ENCODE measurements at regions not wholly inside any gene's neighbourhood (a gene's known extent, or its start where the extent isn't known, plus 50 kb on each side); places are given as distances from the start of the nearest gene placed in this dataset.
"Not testable (repeated sequence)": the region's sequence is repeated elsewhere in the genome, so short reads cannot be mapped to it uniquely, and the experiment has no call there.

DNA sequence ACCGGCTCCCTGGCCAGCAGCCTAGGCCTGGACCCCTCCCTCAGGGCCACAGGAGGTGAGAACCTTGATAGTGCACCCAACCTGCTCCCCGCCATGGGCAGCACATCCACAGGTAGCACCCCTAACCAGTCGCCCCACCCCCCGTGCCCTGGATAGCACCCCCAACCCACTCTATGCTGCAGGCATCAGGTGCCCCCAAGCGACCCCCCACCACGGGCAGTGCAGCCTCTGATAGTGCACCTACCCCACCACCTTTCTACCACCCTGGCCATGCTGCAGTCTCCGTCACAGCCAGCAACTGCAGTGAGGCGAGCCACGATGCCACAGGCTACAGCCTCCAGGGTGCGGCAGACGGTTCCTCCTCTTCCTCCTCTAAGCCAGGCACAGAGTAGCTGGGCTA lies 55.6 kb downstream of the SOWAHC start:
- no peak for DNase-seq (ENCODE audit: low read depth)

DNA sequence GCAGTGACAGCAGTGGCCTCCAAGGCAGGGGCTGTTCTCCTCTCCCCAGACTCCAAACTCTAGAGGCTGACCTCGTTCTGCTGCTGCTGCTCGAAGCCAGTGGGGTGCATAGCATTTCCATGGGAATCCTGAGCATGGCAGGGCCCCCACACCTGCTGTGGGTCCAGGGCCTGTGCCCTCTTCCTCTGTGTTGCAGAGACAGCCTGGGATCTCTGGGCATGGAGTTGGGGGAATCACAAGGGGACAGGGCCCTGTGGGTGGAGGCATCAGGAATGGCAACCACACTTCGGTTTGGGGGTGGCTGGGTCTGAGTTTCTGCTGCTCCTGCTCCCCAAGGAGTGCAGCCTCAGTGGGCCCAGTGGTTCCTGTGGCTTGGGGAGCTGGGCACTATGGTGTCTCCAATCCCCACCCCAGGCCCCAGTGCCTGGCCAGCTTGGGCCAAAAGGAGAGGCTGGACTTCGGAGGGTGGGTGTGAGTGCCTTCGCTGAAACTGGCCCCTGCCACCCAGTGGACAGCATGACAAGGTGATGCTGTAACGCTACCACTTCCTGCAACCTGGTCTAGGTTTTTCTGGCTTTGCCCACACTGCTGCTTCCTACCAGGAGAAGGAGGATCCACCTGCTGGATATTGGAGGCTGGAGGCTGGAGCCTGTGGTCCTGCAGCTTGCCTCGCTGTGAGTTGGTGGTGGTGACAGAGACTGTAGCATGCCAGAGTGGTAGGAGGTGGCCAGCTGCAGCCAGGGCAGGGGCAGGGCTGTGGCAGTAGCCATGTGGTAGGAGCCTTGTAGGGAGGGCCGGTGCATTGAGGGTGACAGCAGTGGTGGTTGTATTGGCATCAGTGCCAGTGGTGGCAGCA lies 56.6 kb downstream of the SOWAHC start:
- DNase-seq (ENCODE audit: low read depth) = no peak

DNA sequence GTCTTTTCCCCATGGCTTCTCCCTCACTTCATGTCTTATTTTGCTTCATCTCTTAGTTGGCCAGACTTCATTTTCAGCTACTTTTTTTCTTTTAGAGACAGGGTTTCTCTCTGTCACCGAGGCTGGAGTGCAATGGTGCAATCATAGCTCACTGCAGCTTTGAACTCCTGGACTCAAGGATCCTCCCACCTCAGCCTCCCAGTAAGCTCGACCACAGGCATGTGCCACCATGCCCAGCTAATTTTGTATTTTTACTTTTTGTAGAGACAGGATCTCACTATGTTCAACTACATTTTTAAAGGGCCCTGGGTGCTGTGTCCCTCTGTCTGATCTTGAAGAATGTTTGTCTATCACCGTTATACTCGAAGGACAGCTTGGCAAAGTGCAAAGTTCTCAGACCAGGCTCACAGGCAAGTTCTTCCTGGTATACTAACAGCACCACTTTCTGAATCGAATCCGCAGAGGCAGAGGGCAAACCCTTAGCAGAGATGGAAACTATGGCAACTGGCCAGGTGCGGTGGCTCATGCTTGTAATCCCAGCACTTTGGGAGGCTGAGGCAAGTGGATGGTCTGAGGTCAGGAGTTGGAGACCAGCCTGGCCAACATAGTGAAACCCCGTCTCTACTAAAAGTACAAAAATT lies 60.9 kb downstream of the SOWAHC start:
- no peak for DNase-seq (ENCODE audit: low read depth)

DNA sequence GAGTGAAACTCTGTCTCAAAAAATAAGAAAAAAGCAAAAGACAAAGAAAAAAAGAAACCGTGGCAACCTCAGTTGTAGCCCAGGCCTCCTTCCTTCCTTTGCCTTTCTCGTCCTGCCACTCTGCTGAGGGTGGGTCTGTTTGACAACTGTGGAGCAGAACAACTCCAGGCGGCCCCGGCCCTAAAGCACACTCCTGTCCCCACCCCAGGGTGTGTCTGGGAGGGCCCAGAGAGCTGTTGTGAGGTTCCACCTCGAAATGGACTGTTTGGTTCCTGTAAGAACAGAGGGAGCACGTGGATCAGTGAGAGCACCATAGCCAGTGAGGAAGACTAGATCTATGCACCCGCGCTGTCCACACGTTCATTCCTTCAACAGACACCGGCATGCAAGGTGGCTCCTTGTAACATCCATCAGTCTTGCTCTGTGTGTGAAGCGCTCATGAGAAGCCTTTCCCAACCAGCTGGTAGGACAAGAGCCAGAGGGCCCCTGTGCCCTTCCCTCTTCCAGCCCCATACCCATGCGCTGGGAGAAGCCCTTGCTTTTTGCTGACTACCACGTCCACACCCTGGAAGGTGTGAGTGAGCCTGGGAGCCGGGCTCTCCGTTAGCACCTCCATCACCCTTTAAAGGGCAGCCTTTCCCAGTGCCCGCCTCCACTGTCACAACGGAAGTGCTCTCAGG lies 61.6 kb downstream of the SOWAHC start:
- no peak for DNase-seq (ENCODE audit: low read depth)

DNA sequence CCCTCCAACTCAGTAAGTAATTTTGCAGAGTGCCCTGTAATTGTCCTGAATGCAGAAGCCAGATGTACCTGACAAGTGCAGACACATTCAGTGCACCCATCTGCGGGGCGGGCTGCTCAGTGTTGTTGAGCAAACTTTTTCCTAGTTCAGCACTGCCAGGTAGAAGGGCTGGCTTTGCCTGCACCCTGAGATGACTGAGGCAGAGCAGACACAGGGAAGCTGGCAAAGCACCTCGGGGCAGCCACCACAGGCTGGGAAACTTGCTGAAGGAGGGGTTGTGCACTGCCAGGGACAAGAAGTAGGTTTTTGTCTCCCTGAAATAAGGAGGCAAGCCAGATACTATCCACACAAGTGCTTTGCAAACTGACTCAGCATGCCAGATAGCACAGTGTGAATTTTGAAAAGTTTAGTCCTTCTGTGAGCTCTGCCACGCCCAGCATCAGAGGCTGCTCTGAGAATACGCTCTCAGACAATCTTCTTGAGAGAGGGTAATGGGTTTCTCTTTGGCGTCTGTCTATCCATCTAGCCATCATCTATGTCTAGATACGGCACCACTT lies 62.3 kb downstream of the SOWAHC start:
- DNase-seq (ENCODE audit: low read depth) = no peak

DNA sequence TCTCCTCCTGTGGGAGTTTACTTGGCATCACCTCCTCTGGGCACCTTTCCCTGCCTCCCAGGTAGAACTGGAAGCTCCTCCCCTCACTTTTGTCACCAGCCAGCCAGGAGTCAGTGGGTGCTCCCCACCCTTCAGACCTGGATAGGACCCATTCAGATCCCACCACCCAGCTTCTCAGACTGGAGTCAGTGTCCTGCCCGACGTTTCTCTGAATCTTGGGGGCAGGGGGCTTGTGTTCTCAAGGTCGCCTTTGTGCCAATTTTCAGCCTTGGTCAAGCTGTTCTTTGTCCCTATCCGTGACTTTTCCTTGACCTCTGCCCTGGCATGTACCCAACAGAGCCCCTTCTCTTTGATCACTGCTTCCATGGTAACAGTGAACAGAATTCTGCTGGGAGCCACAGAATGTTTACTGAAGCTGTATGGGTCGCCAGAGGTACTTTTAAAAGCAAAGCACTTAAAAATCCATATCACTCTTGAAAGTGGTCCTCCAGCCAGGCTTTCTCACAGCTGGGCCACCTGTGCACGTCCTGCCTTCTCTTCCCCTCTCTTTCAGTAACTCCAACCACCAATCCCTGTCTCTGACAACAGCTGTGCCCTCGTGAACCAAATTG lies 63.1 kb downstream of the SOWAHC start:
- not testable (repeated sequence) for DNase-seq (ENCODE audit: low read depth)

DNA sequence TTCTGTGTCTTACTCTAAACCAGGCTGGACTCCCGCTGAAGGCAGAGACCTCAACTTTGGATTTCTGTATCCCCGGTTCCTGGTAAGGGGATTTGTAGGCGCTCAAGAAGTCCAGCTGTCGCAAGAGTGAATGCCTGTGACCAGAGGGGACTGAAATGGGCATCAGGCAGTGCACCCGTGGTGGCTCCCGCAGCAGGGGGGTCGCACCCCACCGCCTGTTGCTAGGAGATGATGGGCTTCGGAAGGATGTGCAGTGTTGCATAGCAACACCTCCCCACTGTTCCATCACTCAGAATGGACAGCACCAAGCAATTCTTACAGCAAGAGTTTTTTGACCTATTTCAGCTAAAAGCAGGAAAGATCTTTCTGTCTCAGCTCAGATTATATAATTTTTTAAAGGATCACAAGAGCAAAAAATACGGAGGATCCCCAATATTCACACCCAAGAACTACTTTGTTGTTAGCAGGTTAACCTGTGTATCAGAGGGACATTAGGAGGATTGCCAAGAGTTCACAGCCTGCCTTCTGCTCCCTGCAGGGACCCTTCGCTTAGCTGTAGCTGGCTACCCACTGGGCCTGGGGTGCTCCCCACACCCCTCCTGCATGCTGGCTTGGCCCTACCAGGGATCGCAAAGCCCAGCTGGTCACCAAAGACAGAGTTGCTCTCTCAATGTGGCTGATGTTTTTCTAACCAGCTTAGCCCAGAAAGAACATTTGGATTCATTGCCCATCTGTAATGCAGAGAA lies 63.8 kb downstream of the SOWAHC start:
- DNase-seq (ENCODE audit: low read depth) = no peak

DNA sequence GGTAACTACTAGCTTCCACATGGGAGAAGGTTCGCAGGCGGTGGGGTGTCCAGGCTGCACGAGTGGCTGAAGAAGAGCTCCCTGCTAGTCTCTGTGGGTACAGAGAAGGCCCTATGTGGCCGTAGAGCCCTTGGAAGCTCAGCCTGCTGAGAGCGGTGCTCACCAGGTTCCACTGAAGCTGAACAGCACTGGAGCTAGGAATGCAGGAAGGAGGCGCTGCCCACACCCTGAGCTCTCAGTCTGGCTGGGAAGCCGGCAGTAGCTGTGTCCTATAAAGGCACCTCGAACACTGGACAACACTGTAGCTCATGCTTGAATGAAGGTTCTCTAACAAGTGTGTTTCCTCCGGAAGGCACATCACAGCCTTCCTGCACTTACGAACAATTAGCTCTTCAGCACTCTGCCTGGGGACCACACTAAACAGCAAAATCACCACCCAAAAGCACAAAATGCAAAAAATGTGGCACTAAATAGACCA lies 64.6 kb downstream of the SOWAHC start:
- not testable (repeated sequence) for DNase-seq (ENCODE audit: low read depth)

DNA sequence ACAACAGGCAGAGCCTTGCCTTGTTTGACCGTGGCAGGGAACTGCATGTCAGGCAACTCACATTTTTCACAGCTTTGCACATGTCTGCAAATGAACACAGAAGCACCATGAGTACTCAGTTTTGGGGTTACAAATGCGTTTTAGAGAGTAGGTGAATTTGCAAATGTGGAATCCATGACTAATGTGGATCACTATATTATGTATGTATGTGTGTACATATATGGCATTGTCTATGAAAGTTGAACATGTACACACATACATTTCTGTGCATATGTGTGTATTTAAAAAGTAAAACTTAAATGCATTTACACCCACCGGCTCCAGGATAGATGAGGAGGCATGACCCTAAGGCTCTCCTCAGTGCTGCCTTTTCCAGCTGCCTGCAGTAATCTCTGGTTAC lies 65.1 kb downstream of the SOWAHC start:
- no peak for DNase-seq (ENCODE audit: low read depth)

DNA sequence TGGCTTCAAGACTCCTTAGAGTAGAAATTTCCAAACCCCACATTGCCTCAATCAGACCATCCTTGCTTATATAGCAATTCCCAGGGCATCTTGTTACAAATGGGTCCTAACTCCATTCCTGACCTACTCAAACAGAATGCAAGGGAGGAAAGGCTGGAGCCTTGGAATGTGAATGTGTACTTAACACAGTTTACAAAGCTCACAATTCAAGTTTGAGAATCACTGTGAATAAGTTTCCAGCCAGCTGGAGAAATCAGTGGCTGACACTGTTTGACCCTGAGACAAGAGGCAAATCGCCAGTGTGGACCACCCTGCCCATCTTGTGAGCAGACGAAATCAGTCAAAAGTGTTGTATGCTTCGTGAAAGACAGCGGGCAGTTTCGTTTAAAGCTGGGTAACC lies 65.5 kb downstream of the SOWAHC start:
- DNase-seq (ENCODE audit: low read depth) = no peak

DNA sequence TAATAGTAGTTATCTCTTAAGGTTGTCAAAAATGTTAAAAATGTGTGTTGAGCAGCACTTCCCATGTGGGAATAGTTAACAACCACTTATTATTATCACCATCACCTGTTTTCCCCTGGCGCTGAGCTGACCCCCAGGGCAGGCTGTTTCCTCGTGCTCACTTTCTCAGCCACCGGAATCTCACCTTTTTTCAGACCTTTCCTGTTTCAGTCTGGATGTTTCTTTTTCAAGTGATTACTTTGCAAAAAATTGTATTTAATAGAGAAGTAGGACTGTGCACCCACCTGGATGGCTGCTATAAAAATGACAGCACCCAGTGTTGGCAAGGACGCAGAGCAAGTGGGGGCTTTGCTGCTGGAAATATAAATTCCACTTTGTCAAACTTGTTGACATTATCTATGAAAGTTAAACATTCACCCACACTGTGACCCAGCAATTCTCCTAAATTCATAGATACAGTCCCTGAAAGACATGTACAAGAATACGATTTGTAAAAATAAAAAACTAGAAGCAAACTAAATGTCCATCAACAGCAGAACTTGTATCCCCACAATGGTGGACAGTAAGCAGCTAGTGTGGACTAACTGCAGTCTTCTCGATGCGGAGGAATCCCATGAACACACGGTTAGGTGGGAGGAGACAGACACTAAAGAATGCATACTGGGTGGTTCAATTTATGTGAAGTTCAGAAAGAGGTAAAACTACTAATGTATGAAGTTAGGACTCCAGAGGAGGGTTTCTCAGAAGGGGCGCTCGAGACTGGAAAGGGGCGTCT lies 66.5 kb downstream of the SOWAHC start:
- no peak for DNase-seq (ENCODE audit: low read depth)

DNA sequence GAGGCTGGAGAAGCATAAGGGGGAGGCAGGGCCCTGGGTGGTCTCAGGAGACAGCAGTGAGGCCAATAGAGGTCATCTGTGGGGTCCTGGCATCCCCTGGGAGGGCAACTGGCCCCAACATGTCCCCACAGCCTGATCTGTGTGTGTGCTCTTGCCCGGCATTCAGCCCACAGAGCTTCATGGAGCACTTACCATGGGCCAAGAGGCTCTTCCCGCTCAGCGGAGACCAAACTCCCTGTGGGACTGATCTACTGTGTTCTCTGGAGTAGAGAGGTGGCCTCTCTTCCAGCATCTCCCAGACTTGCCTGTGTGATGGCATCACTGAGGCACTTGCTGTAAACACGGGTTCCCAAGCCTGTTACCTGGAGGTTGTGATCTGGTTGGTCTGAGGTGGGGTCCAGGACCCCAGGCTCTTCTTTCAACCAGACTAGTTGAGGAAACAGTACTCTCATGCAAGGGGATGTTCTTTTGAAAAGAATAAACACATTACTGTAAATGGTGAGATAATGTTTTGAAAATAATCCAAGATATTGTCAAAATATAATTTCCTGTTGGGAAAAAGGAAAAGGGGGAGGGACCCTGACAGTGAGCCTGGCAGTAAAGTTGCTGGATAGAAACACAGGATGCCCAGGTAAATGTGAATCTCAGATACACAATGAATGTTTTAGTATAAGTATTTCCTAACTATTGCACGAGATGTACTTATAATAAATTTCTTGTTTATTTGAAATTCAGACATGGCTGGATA lies 67.6 kb downstream of the SOWAHC start:
- no peak for DNase-seq (ENCODE audit: low read depth)

DNA sequence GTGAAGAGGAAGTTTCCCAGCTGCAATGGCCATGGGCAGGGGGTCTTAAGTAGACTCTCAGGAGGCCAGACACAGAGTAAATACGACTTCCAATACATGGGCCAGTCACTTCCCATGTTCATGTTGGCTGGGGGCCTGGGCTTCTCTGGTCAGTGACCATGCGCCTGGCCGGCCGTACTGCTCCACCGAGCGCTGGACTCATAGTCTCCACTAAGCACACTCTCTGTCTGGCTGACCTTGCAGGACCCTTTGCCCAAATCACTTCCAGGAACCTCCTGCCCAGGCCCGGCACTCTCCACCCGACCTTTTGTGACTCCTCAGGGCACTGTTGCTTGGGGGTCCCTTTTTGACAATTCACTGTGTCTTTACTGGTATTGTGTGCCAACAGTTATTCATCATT lies 69.3 kb downstream of the SOWAHC start:
- DNase-seq (ENCODE audit: low read depth) = no peak

DNA sequence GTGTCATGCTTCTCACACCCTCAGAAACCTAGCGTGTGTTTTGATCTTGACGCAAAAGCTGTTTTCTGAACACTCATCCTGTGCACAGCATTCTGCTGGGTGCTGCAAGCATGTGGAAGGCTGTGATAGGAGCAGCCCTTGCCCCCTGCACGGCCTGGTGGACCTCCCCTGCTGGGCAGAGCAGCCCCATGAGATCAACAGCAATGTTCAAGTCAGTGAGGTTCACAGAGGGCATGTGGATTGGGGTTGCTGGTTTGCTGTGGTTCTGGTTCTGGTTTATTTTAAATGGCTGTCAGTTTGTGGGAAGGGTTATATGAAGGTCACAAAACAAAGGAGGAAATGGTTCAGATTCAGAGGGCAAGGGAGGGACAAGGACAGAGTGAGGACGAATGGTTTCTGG lies 71.3 kb downstream of the SOWAHC start:
- DNase-seq (ENCODE audit: low read depth) = no peak

DNA sequence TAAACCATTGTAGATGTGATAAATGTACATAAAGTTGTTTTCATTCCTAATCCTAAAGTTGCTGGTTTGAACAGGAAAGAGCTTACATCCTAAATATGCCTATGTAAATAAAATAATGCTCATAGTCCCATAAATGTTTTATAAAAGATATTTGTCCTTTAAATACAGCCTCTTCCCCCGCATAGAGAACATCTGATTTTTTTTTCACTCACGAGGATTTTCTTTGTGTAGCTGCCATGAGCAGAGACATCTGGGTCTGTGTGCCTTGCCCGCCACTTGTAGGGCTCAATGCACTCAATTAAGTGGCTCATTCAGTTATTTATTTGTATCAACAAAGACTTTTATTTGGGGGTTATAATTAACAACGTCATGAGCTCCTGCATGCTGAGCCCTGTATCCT lies 72.8 kb downstream of the SOWAHC start:
- DNase-seq (ENCODE audit: low read depth) = no peak

DNA sequence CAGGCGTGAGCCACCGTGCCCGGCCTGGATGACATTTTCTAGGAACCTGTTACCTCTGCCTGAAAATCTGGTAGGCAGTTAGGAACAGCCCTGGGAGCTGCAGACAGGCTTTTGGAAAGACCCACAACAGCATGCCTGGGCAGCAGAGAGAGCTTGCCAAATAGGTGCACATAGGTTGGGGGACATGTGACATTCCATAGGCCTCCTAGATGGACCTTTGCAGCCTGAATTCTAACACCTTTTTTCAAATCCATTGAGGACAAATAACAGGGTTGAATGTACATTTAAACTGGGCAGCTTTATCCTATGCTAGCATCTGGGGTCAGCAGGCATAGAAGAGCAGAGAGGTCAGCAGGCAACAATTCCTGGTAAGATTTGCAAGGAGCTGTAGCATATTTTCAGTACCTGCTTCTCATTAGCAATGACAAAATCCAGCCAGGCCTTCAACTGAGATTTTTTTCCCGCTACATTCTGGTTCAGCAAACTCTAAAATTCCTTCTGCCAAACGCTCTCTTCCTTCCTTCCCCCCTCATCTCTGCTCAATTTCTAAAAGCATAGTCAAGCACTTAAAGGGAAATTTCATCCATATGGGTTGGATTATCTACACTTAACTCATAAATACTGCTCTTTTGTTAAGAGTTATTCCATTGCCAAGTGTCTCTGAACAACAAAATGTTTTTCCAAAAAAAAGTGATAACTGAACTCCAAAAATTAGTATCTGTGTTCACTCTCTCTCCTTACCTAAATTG lies 75.2 kb downstream of the SOWAHC start:
- DNase-seq (ENCODE audit: low read depth) = no peak

DNA sequence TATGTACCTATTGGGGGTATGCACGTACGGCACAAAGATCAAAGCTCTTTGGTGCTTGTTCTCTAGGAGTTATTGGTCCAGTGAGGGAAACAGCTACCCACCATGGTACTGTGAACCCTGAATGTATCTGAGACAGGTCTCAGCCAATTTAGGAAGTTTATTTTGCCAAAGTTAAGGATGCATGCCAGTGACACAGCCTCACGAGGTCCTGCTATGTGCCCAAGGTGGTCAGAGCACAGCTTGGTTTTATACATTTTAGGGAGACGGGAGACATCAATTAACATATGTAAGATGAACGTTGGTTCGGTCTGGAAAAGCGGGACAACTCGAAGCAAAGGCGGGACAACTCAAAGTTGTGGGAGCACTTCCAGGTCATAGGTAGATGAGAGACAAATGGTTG lies 75.8 kb downstream of the SOWAHC start:
- DNase-seq (ENCODE audit: low read depth) = no peak

DNA sequence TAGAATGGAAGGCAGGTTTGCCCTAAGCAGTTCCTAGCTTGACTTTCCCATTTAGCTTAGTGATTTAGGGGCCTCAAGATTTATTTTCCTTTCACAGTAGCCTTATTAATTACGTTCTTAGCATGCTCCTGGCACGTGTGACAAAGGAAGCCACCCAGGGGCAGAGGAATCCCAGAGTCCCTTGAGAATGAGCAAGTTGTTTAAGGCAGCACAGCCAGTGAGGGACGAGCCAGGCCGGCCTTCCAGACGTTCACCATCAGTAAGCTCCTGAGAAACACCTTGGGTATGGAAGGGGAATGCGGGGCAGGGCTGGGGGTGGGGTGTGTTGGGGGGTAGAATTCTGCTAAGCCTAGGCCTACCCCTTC lies 76.3 kb downstream of the SOWAHC start:
- no peak for DNase-seq (ENCODE audit: low read depth)

DNA sequence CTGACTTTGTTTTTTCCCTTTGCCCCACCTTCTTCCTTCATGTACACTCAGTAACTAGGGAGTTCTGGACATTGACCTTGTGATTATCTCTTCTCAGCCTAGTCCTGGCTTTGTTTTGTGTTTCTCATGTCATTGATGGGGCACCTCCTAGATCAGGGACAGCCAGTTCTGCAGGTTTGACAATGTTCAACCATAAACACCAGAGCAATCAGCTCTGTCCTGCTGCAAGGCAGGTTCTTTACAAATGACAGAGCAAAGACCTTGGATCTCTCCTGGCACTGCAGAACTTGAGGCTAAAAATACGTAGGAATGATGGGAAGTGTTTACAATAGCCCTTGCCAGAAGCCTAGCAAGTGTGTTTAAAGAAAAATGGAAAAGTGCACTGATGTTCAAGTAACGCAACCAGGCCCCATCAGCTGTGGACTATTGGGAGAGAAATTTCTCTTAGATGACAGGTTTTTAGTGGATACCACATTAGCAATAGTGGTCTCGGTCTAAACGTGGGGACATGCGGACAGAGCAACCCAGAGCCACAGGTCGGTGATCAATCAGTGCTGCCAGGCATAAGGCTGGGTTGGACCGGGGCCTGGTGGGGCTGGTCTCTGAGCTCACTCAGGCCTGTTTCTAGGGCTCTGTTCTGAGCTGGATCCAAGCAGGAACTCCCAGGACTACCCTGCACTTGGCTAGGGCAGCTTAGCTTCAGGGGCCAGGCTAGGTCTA lies 76.8 kb downstream of the SOWAHC start:
- no peak for DNase-seq (ENCODE audit: low read depth)

Measured in ELR (cell line).